GM19397 (cell line): ENCODE measurements at regions not wholly inside any gene's neighbourhood (a gene's known extent, or its start where the extent isn't known, plus 50 kb on each side); places are given as distances from the start of the nearest gene placed in this dataset.

Source experiments
- ATAC-seq: cut with Tn5 transposase; IDR thresholded peaks from one replicate; pipeline ENCODE4 v1.9.1; 2021; ENCODE audit warnings: mild to moderate bottlenecking, moderate library complexity; ENCODE audit not compliant: unreplicated experiment

DNA sequence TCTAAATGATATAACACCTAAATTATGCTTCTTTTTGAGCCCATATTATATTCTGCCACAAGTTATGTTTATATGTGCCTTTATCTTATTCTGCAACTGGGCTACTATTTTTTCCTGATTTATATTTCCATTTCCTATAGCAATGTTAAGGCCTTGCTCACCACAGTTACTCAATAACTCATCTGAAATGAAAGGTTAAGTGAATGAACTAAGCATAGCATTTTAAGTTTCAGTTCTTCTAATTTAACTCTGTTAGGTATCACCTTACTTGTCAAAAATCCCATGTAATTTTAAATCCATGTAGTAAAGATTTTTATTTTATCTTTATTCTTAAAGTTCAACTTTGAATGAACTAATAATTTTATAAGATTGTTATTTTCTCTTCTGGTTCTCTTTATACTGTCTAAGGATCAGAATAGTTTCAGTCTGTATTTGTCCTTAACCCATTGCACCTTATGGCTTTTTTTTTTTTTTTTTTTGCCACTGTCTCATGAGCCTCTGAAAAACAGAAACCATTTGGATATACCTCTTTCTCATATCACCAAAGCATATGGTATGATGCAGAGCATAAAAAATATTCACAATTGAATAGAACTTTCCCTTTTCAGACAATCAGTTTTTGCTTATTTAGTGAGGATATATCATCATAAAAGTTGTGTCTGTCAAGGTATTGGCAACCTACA lies 301.8 kb upstream of the ZWINT start:
- ATAC-seq, result peak; percentile 92

DNA sequence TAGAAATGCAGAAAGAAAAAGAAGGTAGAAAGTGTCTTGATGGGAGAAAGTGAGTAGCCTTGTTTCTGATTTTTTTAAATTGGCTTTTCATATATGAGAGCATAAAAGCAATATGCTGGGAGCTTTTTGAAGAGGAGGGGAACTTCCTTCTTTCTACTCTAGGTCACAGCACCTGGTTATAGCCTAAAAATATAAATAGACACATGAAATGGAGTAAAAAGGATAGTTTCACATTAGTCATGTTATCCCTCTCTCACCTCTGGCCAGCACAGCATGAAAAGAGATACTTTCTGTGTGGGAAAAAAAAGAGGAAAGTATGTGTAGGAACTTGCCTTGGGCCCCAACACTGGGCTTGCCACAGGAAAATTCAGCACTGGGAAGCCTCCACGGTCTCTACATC lies 292.2 kb upstream of the ZWINT start:
- no peak for ATAC-seq

DNA sequence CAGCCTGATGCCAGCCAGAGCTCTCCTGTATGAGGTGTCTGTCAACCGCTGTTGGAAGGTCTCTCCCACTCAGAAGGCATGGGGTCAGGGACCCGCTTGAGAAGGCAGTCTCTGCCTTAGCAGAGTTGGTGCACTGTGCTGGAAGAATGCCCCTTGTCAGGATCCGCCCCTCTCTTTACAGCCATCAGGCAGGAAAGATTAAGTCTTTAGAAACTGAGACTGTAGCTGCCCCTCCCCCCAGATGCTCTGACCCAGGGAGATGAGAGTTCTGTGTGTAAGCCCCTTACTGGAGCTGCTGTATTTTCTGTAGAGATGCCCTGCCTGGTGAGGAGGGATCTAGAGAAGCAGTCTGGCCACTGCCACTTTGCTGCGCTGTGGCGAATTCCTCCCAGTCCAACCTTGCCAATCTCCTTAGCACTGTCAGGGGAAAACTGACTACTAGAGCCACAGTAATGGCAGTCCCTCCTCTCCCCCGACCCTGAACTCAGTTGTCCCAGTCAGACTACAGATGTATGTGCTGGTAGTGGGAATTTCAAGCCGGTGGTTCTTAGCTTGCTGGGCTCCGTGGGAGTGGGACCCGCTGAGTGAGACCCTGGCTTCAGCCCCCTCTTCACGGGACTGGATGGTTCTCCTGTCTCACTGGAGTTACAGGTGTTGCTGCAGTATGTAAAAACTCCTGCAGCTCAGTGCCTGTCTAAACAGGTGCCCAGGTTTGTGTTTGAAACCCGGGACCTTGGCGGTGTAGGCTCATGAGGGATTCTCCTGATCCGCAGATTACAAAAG lies 285.5 kb upstream of the ZWINT start:
- no peak for ATAC-seq

DNA sequence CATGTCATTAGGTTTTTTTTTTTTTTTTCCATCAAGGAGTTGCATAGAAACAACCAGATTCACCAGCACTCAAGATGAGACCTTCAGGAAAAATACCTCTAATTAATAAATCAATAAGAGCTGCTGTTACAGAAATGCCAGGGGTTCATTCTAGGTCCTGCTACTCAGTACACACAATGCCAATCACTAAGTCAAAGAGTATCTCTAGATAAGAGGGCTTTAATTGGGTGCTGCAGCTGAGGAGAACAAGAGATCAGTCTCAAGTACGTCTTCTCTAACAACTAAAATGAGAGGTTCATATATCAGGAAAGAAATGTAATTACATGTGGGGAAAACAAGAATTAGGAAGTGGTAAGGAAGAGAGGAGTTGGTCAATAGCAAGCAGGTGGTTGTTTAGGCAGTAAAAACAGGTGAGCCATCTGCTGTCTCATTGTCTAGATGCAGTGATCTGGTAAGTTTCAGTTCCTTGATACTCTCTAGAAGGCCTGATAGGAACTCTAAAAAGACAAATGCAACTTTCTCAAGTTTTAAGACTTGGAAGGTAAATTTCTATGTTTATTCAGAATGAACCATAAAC lies 272.9 kb upstream of the ZWINT start:
- ATAC-seq, result peak; percentile 99

DNA sequence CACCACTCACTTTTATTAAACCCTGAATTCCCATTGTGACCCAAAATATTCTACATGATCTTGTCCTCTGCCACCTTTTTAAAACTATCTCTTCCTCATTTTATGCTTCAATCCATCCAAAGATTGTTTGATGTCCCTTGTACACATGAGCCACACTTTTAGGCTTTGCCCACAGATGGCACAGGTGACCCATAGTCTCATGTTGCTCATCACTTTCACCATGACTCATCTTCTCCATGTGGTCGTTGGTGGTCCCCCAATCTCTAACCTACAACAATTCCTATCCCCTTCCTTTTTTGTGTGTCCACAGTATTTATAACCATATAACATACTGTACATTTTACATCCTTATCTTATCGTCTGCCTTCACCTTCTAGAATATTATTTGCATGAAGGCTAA lies 271.5 kb upstream of the ZWINT start:
- peak; percentile 31 for ATAC-seq

DNA sequence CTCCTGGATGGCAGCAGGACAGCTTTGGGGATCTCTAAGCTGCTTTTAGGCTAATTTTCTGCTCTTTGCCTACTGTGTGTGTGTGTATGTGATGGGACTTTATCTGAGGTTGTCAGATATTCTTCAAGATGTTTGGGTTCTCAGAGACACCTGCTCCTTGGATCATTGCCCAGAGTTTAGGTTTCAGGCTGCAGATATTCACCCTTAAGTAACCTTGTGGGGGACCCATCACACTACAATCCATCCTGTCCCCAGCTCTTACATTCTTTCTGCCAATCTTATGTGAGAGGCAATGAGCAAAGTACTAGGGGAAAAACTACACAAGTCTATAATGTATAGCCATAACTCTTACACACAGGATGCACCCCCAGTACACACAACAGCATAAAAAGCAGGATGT lies 263.0 kb upstream of the ZWINT start:
- peak; percentile 67 for ATAC-seq

DNA sequence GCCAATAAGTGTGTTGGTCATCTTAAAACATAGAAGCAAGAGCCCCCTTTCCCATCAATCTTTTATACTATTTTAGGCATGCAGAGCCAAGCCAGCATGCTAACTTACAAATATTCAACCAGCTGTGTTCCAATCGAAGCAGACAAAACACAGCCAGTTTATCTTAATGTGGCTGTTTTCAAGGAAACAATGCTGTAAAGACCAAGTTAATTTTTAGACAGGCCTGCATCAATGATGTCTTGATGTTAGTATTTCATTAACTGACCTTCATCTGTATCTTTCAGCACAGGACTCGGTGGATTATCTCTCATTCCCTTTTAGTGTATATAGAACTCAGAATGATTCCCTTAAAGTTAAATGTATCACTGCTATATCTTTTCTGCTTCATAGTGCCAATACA lies 262.0 kb upstream of the ZWINT start:
- peak; percentile 37 for ATAC-seq

DNA sequence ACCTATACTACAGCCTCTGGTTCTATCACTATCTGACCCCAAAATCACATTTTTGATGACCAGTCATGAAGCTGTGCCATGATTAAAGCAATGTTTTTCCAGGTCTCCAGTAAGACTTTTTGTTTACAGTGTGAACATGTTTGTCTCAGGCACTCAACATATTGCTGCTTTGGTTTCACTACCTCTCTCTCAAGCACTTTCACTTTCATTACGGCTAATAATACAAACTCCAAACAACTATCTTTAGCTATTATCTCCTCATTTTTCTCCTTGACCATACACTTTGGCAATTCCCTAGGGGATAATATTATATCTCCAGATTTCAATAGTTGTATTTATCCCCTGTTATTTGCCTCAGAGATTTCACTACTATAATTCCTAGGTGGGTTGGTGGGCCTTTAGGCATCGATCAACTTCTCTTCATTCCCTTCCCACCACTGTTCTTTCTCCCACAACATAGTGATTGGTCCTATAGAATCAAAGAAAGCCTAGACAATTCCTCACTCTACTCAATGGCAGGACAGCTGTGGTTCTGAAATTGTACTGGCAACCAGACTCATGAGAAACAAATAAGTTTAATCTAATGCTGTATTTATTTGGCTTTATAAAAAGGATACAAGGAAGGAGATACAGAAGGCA lies 261.4 kb upstream of the ZWINT start:
- peak; percentile 62 for ATAC-seq

DNA sequence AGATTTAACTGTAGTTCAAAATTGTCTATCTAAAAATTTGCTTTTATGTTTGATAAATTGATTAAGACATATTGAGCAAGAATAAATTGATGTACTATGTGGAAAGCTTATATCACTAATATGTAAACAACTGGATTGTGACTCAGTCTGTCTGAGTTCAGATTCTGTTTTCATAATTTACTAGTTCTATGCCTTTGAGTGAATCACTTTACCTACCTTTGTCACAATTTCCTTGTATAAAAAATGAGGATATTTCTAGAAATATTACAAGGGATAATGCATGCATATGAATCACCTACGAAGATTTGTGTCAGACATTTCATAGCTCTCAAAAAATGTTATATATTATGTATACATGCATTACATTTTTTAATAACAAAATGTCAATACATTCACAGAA lies 245.1 kb upstream of the ZWINT start:
- ATAC-seq, result no peak

DNA sequence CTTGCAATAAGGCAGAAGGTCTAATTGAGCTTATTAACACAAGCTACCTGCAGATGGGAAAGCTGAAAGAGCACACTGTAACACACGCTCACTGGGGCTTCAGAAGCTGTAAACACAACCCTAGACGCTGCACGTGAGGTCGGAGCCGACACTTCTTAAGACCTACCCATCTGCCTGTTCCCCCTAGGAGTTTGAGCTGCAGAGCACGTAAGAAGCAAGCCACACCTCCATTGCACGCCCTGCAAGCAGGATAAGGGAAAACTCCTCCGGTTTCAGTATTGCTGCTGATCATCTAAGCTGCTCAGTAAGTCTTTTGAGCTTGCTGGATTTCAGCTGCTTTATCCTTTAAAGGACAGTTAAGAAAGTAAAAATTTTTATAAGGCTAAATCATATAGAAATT lies 244.0 kb upstream of the ZWINT start:
- no peak for ATAC-seq

DNA sequence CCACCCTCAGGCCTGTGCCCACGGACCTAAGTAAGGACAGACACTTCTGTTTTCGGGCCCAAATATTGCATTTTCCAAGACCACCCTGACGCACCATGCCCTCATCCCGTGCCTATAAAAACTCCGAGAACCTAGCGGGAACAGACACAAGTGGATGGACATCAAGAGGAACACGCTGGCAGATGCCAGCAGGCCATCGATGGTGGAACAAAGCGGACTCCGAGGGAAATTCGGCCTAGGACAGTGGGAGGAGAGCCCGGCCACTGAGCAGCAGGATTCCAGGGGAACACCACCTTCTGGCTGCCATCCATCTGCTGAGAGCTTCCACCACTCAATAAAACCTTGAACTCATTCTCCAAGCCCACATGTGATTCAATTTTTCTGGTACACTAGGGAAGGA lies 243.6 kb upstream of the ZWINT start:
- ATAC-seq, result no peak

DNA sequence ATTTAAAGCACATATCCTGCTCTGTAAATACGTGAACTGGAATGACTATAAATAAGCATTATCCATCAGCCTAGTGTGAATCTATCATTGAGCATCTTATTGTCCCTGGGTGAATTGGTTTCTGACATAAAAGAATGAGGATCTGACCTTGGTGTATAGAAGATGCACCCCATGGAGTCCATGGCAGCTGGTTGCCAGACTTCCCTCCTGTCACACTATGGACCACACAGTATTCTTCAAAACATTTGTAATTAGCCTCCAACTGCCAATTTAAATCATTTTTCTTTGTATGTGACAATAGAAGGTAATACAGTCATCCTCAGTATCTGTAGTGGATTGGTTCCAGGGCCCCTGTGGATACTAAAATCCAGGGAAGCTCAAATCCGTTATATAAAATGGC lies 238.1 kb upstream of the ZWINT start:
- no peak for ATAC-seq

DNA sequence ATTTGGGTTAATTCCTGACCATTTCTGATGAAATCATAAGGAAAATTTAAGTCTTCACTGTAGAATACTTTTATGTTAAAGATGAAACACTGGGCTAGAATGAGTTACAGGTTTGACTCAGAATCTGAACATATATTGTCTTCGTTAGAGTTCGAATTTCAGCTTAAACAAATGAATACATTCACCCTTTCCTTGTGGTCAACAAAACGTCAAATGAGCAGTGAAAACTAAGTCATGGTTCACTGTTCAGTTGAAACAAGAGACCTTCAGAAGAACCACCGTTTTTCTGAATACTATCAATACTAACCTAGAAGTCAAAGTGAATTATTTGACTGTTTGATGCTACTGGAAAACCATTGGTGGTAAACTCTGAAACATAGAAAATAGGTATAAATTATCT lies 235.2 kb upstream of the ZWINT start:
- ATAC-seq, result no peak

DNA sequence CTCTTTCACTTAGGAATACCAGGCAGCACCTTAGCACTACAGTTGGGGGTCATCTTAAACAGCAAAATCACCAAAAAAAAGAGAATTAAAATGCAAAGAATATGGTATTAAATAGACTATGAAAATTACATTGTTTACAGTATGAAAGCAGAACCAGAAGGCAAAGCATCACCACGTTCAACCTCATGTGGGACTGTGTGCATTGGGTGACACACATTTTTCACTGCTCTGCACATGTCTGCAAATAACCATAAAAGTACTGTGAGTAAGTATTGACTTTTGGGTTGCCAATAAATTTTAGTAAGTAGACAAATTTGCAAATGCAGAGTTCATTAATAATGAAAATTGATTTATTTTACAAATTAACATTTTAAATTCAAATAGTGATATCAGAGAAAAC lies 232.1 kb upstream of the ZWINT start:
- ATAC-seq, result no peak

DNA sequence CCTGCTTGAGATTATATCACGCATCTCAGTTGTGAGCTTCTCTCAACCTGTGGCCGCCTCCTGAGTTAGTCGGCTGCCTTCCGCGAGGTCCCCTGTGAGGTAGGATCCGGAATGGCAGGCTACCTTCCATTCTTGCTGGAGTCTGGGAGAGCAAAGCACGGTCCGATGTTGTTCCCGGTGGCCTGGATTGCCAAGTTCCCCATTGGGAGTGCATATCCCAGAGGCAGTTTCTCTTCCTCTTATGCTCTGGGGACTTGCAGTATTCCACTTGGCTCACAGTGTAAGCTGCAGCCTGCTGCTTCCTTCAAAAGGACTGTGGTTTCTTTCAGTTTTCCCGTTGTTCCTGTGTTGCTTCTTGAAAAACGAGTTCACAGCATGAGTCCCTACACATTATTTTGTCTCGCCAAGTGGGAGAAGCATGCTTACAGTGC lies 225.4 kb upstream of the ZWINT start:
- ATAC-seq, result no peak

DNA sequence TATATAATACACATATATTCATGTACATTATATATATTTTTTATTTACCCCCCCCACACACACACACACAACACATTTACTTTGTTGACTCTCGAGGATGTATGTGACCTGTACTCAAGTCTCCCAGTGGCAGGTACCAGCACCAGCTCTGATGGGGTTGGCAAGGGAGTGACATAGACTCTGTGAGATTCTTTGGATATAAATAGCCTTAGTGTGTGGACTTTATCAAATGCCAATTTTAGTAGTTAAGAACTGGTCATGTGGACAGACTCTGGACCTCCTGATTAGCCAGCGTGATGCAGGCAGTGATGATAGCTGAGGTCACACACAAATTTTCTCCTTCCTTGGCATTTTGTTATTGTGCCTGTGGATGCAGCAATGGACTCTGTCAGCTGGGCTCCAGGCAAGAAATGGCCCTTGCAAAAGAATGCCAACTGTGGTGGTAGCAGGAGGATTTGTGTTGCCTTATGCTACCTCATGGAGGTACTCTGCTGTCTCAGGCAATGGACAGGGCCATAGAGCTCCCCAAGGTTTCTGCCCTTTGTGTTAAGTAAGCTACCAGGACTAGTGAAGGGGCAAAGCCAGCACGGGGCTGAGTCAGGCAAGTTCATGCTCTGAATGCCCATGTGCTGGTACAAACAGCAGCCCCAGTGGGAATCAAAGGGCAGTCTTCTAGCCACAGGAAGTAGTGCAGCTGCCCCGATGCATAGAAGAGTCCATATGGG lies 224.6 kb upstream of the ZWINT start:
- no peak for ATAC-seq

DNA sequence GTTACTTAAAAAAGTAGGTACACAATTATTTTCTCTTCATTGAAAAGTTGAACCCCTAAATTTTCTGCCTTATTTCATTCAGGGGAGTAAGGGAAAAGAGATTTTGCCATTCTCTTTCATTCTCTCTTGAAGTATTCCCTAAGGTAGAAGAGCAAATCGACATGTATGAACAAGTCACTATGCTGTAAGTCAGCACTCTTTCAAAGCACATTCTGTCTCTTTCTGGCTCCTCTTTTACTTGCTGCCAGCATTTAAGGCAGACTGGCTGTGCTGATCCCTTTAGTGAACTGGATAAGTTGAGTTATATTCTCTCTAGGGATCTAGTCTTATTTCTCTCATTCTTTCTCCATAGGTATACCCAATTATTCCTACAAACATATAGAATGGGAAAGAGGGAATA lies 222.3 kb upstream of the ZWINT start:
- ATAC-seq, result no peak

DNA sequence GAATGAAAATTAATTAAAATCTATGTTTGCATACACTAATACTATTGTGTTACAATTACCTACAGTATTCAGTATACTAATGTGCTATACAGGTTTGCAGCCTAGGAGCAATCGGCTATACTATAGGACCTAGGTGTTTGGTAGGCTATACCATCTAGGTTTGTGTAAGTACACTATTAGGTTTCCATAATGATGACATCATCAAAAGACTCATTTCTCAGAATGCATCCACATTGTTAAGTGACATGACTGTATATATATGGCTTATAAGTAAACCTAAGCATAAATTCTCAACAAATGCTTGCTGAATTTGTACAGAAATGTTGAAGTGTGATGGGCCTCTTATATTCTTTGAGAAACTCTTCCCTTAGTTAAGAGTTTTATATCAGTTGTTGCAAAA lies 206.5 kb upstream of the ZWINT start:
- no peak for ATAC-seq

DNA sequence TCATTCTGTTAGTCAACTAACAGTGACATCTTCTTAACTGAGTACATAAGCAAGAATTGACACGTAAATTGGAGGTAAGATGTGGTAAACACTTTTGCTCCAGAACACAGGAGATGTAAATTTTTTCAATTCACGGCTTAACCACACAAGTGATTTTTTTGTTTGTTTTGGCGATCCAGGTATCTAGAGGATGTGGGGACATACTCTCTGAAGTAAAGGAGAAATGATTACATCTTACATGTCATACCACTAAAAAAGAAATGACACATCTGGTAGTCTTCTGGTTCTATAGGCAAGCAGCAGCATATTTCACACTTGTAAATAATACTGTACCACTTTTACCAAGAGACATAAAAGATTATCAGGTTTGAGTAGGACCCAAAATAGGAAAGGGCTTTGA lies 200.3 kb upstream of the ZWINT start:
- no peak for ATAC-seq

DNA sequence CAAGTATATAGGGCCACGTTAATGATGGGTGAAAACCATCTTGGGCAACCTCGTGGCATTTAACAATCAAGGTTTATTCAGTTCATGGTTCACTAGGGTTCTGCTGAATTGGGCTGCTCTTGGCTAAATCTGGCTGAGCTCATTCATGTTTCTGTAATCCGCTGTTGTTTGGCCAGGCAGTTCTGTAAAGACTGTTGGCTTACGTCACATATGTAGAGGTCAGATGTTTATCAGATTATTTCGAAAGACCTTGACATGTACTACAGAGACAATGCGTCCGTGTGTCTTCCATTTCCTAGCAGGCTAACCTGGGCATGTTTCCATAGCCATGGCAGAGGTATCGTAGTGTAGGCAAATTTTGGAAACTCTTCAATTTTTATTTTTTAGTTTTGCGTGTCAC lies 190.0 kb upstream of the ZWINT start:
- ATAC-seq, result no peak

DNA sequence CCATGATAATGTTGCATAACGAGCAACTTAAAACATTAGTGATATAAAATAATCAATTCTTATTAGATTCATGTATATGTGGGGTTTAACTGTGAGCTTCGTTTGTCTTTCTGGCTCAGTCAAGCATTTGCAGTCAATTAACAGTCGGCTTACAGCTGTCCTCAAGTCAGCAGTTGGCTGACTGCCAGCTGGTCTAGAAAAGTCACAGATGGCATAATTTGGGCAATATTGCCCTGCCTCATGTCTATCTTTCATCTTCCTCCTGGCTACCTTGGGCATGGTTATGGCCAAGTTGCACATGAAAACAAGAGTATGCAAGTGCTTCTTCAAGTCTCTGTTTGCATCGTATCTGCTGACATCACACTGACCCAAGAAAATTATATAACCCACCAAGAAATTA lies 186.1 kb upstream of the ZWINT start:
- no peak for ATAC-seq
